ENCODE measurements at regions not wholly inside any gene's neighbourhood (a gene's known extent, or its start where the extent isn't known, plus 50 kb on each side); places are given as distances from the start of the nearest gene placed in this dataset.

- no peaks in the 10 kb centered on the region for H3K9me2 ChIP-seq
- H3K27me3 ChIP-seq (ENCODE audit: insufficient read depth): no peaks in the 10 kb centered on the region
- ChIA-PET CTCF (no interaction called here), POLR2A (no interaction called here)
- H3F3A ChIP-seq (replicated peaks; ENCODE audit: insufficient read depth): no peaks in the 10 kb centered on the region
- no peaks in the 10 kb centered on the region for H3K4me1 ChIP-seq (ENCODE audit: control insufficient read depth in 1 of 2, insufficient read depth in 2 of 2, low read depth in 1 of 2, low read length in 1 of 2)
- no peak overlapping the region for H2AFZ ChIP-seq (ENCODE audit: low read depth)
- H3K4me3 ChIP-seq (ENCODE audit: low read depth in 2 of 2, low read length in 1 of 2): no peak overlapping the region
- TF ChIP-seq POLR2AphosphoS5 (IDR thresholded peaks at IDR 0.05; ENCODE audit: low read depth, low read length) (no peak), SIN3A (IDR thresholded peaks at IDR 0.05; ENCODE audit: borderline replicate concordance, low read depth, low read length) (no peak), JUND (IDR thresholded peaks at IDR 0.05) (no peak), YY1 (IDR thresholded peaks at IDR 0.05; ENCODE audit: low read depth) (no peak), SMC3 (IDR thresholded peaks at IDR 0.05; ENCODE audit: low read depth, low read length) (no peak), MAX (IDR thresholded peaks at IDR 0.05; ENCODE audit: low read depth) (no peak), RXRA (IDR thresholded peaks at IDR 0.05; ENCODE audit: borderline replicate concordance, low read depth) (no peak), RCOR1 (IDR thresholded peaks at IDR 0.05; ENCODE audit: low read length) (no peak), PBX3 (IDR thresholded peaks at IDR 0.05) (no peak), FOXM1 (IDR thresholded peaks at IDR 0.05; ENCODE audit: low read depth) (no peak)
- DNase-seq: no peak
- H3K4me2 ChIP-seq: no peak overlapping the region
- H3K27ac ChIP-seq (ENCODE audit: low read depth in 2 of 2, low read length in 1 of 2): no peak overlapping the region
- no peaks in the 10 kb centered on the region for H4K20me1 ChIP-seq (ENCODE audit: insufficient read depth)
- H3K36me3 ChIP-seq (replicated peaks in 1 of 2; ENCODE audit: control insufficient read depth in 1 of 2, insufficient read depth in 2 of 2, low read length in 1 of 2): no peaks in the 10 kb centered on the region
- H3K9ac ChIP-seq: no peak overlapping the region
- H3K79me2 ChIP-seq (ENCODE audit: insufficient read depth): no peaks in the 10 kb centered on the region
- no peaks in the 10 kb centered on the region for H3K9me3 ChIP-seq
Measured at GRCh38 chr12:79525357-79525756, 165.4 kb downstream of the PAWR start.

- ChIA-PET POLR2A (no interaction called here), CTCF (no interaction called here)
- no peak for DNase-seq
- Histone ChIP-seq H3K4me1 (ENCODE audit: control insufficient read depth in 1 of 2, insufficient read depth in 2 of 2, low read depth in 1 of 2, low read length in 1 of 2) (no peaks in the 10 kb centered on the region), H2AFZ (ENCODE audit: low read depth) (no peak overlapping the region), H3K27me3 (ENCODE audit: insufficient read depth) (no peaks in the 10 kb centered on the region), H4K20me1 (ENCODE audit: insufficient read depth) (no peaks in the 10 kb centered on the region), H3K27ac (ENCODE audit: low read depth in 2 of 2, low read length in 1 of 2) (no peak overlapping the region), H3F3A (replicated peaks; ENCODE audit: insufficient read depth) (no peaks in the 10 kb centered on the region), H3K4me2 (no peak overlapping the region), H3K79me2 (ENCODE audit: insufficient read depth) (no peaks in the 10 kb centered on the region), H3K36me3 (replicated peaks in 1 of 2; ENCODE audit: control insufficient read depth in 1 of 2, insufficient read depth in 2 of 2, low read length in 1 of 2) (no peaks in the 10 kb centered on the region), H3K9me2 (no peaks in the 10 kb centered on the region), H3K9ac (no peak overlapping the region), H3K4me3 (ENCODE audit: low read depth in 2 of 2, low read length in 1 of 2) (no peak overlapping the region), H3K9me3 (no peaks in the 10 kb centered on the region)
- 46% methylated on average over 5 of the region's 6 CpGs for WGBS (ENCODE audit: low lambda C conversion rate)
- TF ChIP-seq ZBTB33 (IDR thresholded peaks at IDR 0.05; ENCODE audit: borderline replicate concordance, low read depth) (no peak), TCF12 (IDR thresholded peaks at IDR 0.05) (no peak), ELF1 (IDR thresholded peaks at IDR 0.05) (no peak), GABPA (IDR thresholded peaks at IDR 0.05; ENCODE audit: low read depth) (no peak), REST (IDR thresholded peaks at IDR 0.05; ENCODE audit: low read depth, low read length) (no peak), RCOR1 (IDR thresholded peaks at IDR 0.05; ENCODE audit: low read length) (no peak), GATA2 (CRISPR knock-in tag; IDR thresholded peaks at IDR 0.05) (no peak), FOXJ3 (CRISPR knock-in tag; IDR thresholded peaks at IDR 0.05) (no peak), POLR2AphosphoS5 (IDR thresholded peaks at IDR 0.05; ENCODE audit: low read depth, low read length) (no peak), CTCF (IDR thresholded peaks at IDR 0.05) (no peak), NRF1 (IDR thresholded peaks at IDR 0.05; ENCODE audit: low read depth, low read length) (no peak), RAD21 (IDR thresholded peaks at IDR 0.05; ENCODE audit: low read length) (no peak)
Measured at GRCh38 chr12:79524507-79525148, 166.1 kb downstream of the PAWR start.
